ENCODE measurements at regions not wholly inside any gene's neighbourhood (a gene's known extent, or its start where the extent isn't known, plus 50 kb on each side); places are given as distances from the start of the nearest gene placed in this dataset.

DNA sequence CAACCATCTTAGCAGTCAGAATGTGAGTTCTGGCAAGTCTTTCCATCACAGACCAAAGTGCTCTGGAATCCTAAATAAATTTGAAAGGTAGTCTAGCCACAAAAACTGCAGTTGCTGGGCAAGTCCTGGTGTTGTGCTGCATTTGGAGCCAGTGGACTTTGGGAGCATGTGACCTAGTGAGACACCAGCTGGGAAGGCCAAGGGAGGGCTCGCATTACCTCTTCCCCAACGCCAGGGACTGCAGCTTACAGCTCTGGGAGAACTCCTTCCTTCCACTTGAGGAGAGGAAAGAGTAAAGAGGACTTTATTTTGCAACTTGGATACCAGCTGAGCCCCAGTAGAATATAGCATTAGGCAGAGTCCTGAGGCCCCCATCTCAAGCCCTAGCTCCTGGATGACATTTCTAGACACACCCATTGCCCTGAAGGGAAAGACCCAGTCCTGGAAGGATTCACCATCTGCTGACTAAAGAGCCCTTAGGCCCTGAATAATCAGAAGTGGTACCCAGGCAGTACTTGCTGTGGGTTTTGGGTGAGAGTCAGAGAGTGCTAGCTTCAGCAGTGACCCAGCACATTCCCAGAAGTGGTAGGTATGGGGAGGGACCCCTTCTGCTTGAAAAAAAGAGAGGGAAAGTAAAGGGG is 190.7 kb downstream of the NUF2 start:
- H2AFZ ChIP-seq (replicated peaks; ENCODE audit: low read length, poor library complexity), result no peak overlapping the region
- no peak overlapping the region for H4K8ac ChIP-seq (ENCODE audit: low read depth in 2 of 2, low read length in 2 of 2)
- H4K5ac ChIP-seq (ENCODE audit: low read depth, low read length), result no peak overlapping the region
- H2BK15ac ChIP-seq (ENCODE audit: low read depth, low read length), result no peak overlapping the region
- BruUV-seq (replicated peaks), result no TSS peak
- H2BK120ac ChIP-seq (ENCODE audit: low read depth, low read length), result no peak overlapping the region
- H2BK20ac ChIP-seq (ENCODE audit: low read depth, low read length), result no peak overlapping the region
- no peaks in the 10 kb centered on the region for H3K9me3 ChIP-seq (ENCODE audit: control insufficient read depth, insufficient read depth, low read length)
- H3K9ac ChIP-seq (ENCODE audit: low read depth, low read length), result no peak overlapping the region
- ATAC-seq (ENCODE audit: low read depth) (no peak), DNase-seq (no peak)
- no peaks in the 10 kb centered on the region for H3K79me1 ChIP-seq (ENCODE audit: low read depth in 1 of 2, low read length in 2 of 2)
- no peak overlapping the region for H2AK5ac ChIP-seq (ENCODE audit: low read depth, low read length)
- POLR2A ChIA-PET (ENCODE audit: unreplicated experiment), result no interaction called here
- H3K56ac ChIP-seq (ENCODE audit: extremely low read depth, insufficient read depth, low read length), result no peak overlapping the region
- CTCF ChIA-PET, result no interaction called here
- H3K23ac ChIP-seq (ENCODE audit: low read depth, low read length), result no peak overlapping the region
- no peak overlapping the region for H3K4me2 ChIP-seq (ENCODE audit: low read depth, low read length)
- H3K36me3 ChIP-seq (ENCODE audit: control insufficient read depth, insufficient read depth, low read length), result no peaks in the 10 kb centered on the region
- no peak overlapping the region for H4K91ac ChIP-seq (ENCODE audit: insufficient read depth, low read depth, low read length)
- no peak overlapping the region for H3K4me3 ChIP-seq (ENCODE audit: insufficient read depth, low read depth, low read length)
- dilution Hi-C loops (cut with HindIII; ENCODE audit: low sequenced_read_pairs, unreplicated experiment), result no loop called here
- no peaks in the 10 kb centered on the region for H3K4me1 ChIP-seq (ENCODE audit: control insufficient read depth, insufficient read depth, low read length)
- in situ Hi-C loops (cut with MboI; ENCODE audit: low sequenced_read_pairs), result no loop called here
- no peak overlapping the region for H3K4ac ChIP-seq (ENCODE audit: low read depth, low read length)
- H4K20me1 ChIP-seq (ENCODE audit: insufficient read depth, low read length), result no peaks in the 10 kb centered on the region
- no peaks in the 10 kb centered on the region for H3K9me1 ChIP-seq (ENCODE audit: insufficient read depth, low read length)
- no peaks in the 10 kb centered on the region for H3K27me3 ChIP-seq (ENCODE audit: control insufficient read depth, insufficient read depth, low read length)
- TF ChIP-seq MAZ (IDR thresholded peaks at IDR 0.05; ENCODE audit: borderline replicate concordance, low read depth, low read length), result no peak
- no peak for TF ChIP-seq RAD21 (IDR thresholded peaks at IDR 0.05; ENCODE audit: low read length)
- no peak for TF ChIP-seq RFX5 (IDR thresholded peaks at IDR 0.05; ENCODE audit: low read depth, low read length)
- no peak for TF ChIP-seq NFE2L2 (IDR thresholded peaks at IDR 0.05; ENCODE audit: low read depth, low read length)
- TF ChIP-seq MXI1 (IDR thresholded peaks at IDR 0.05; ENCODE audit: borderline replicate concordance, low read depth, low read length), result no peak
- no peak for TF ChIP-seq BHLHE40 (IDR thresholded peaks at IDR 0.05; ENCODE audit: low read depth, low read length)
- TF ChIP-seq, protein P1, sequence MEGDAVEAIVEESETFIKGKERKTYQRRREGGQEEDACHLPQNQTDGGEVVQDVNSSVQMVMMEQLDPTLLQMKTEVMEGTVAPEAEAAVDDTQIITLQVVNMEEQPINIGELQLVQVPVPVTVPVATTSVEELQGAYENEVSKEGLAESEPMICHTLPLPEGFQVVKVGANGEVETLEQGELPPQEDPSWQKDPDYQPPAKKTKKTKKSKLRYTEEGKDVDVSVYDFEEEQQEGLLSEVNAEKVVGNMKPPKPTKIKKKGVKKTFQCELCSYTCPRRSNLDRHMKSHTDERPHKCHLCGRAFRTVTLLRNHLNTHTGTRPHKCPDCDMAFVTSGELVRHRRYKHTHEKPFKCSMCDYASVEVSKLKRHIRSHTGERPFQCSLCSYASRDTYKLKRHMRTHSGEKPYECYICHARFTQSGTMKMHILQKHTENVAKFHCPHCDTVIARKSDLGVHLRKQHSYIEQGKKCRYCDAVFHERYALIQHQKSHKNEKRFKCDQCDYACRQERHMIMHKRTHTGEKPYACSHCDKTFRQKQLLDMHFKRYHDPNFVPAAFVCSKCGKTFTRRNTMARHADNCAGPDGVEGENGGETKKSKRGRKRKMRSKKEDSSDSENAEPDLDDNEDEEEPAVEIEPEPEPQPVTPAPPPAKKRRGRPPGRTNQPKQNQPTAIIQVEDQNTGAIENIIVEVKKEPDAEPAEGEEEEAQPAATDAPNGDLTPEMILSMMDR (conservative IDR thresholded peaks at IDR 0.05; ENCODE audit: low read depth, low read length), result no peak
- no peak overlapping the region for H2BK5ac ChIP-seq (ENCODE audit: low read depth, low read length, poor library complexity, severe bottlenecking)
- H2AK9ac ChIP-seq (replicated peaks; ENCODE audit: low read depth, low read length, poor library complexity), result no peak overlapping the region
- intact Hi-C loops (cut with micrococcal nuclease), result no loop called here
- no peak overlapping the region for H3K27ac ChIP-seq (ENCODE audit: insufficient read depth, low read length)
- no peak overlapping the region for H3K14ac ChIP-seq (replicated peaks; ENCODE audit: low read depth, low read length)
- WGBS, 2 experiments (ENCODE audit: extremely low coverage in 2 of 2, insufficient read length in 1 of 2), result no CpG with 5 or more reads among the region's 2 CpGs
- H3K18ac ChIP-seq (ENCODE audit: low read depth, low read length), result no peak overlapping the region

All from IMR-90 (cell line).